H9 (cell line): ENCODE measurements at regions not wholly inside any gene's neighbourhood (a gene's known extent, or its start where the extent isn't known, plus 50 kb on each side); places are given as distances from the start of the nearest gene placed in this dataset.

Experiments used
- DNase-seq: peaks from one replicate; pipeline ENCODE4 v3.0.0-alpha.2; 2017
- H2AFZ ChIP-seq: one replicate; pipeline ENCODE4 v1.6.1; 2013; ENCODE audit warnings: mild to moderate bottlenecking, low read length, control low read depth, moderate library complexity
- H2AK5ac ChIP-seq: 2 replicates; pipeline ENCODE4 v1.6.1; 2013; ENCODE audit warnings: low read length, control low read depth, mixed read lengths; ENCODE audit not compliant: insufficient read length
- H2BK120ac ChIP-seq: one replicate; pipeline ENCODE4 v1.6.1; 2013; ENCODE audit warnings: low read depth, mild to moderate bottlenecking, low read length, control low read depth, inconsistent platforms; ENCODE audit not compliant: poor library complexity, severe bottlenecking
- H2BK12ac ChIP-seq: 2 replicates; pipeline ENCODE4 v1.6.1; 2013; ENCODE audit warnings: low read length, control low read depth, mixed read lengths, low read depth; ENCODE audit not compliant: insufficient read length
- H2BK15ac ChIP-seq: 2 replicates; pipeline ENCODE4 v1.6.1; 2013; ENCODE audit warnings: low read depth, low read length, control low read depth
- H2BK20ac ChIP-seq: one replicate; pipeline ENCODE4 v1.6.1; 2013; ENCODE audit warnings: low read depth, mild to moderate bottlenecking, low read length, control low read depth, inconsistent platforms; ENCODE audit not compliant: poor library complexity, severe bottlenecking
- H2BK5ac ChIP-seq: 2 replicates; pipeline ENCODE4 v1.6.1; 2013; ENCODE audit warnings: low read length, control low read depth, mixed read lengths; ENCODE audit not compliant: insufficient read length
- H3K14ac ChIP-seq: 2 replicates; pipeline ENCODE4 v1.6.1; 2013; ENCODE audit warnings: low read length, control low read depth; ENCODE audit not compliant: insufficient read depth
- H3K18ac ChIP-seq: 2 replicates; pipeline ENCODE4 v1.6.1; 2013; ENCODE audit warnings: low read depth, mild to moderate bottlenecking, mixed read lengths, low read length, control low read depth; ENCODE audit not compliant: insufficient read length
- H3K23ac ChIP-seq: 2 replicates; pipeline ENCODE4 v1.6.1; 2013; ENCODE audit warnings: low read length, control low read depth, mixed read lengths, low read depth; ENCODE audit not compliant: insufficient read length
- H3K23me2 ChIP-seq: 2 replicates; pipeline ENCODE4 v1.6.1; 2013; ENCODE audit warnings: low read depth, mild to moderate bottlenecking, mixed read lengths, low read length, control low read depth; ENCODE audit not compliant: insufficient read length, poor library complexity, severe bottlenecking
- H3K27ac ChIP-seq: 2 replicates; pipeline ENCODE4 v1.5.1; 2013; ENCODE audit warnings: low read length, control low read depth, mixed read lengths, low read depth; ENCODE audit not compliant: insufficient read length
- H3K27me3 ChIP-seq: 2 replicates; pipeline ENCODE4 v1.6.1; 2013; ENCODE audit warnings: low read length, control low read depth, inconsistent platforms; ENCODE audit not compliant: insufficient read depth
- H3K4ac ChIP-seq: 2 replicates; pipeline ENCODE4 v1.6.1; 2013; ENCODE audit warnings: low read depth, mild to moderate bottlenecking, control low read depth, inconsistent platforms, low read length, moderate library complexity
- H3K4me1 ChIP-seq: 2 replicates; pipeline ENCODE4 v1.6.1; 2013; ENCODE audit warnings: low read length, control low read depth, inconsistent platforms; ENCODE audit not compliant: insufficient read depth
- H3K4me2 ChIP-seq: 2 replicates; pipeline ENCODE4 v1.6.1; 2013; ENCODE audit warnings: low read length, control low read depth, mixed read lengths; ENCODE audit not compliant: insufficient read length, insufficient read depth
- H3K56ac ChIP-seq: 2 replicates; pipeline ENCODE4 v1.6.1; 2013; ENCODE audit warnings: low read depth, mild to moderate bottlenecking, mixed read lengths, low read length, control low read depth; ENCODE audit not compliant: insufficient read length
- H3K79me1 ChIP-seq: 2 replicates; pipeline ENCODE4 v1.6.1; 2013; ENCODE audit warnings: low read depth, mild to moderate bottlenecking, moderate library complexity, low read length, control low read depth, inconsistent platforms; ENCODE audit not compliant: insufficient read depth, poor library complexity, severe bottlenecking
- H3K79me2 ChIP-seq: 2 replicates; pipeline ENCODE4 v1.6.1; 2013; ENCODE audit warnings: low read length, control low read depth, inconsistent platforms; ENCODE audit not compliant: insufficient read depth
- H3K9ac ChIP-seq: 2 replicates; pipeline ENCODE4 v1.6.1; 2013; ENCODE audit warnings: low read length, control low read depth, mixed read lengths; ENCODE audit not compliant: insufficient read length; ENCODE audit errors: extremely low read depth
- H3K9me3 ChIP-seq: one replicate; pipeline ENCODE4 v1.6.1; 2013; ENCODE audit warnings: low read depth, low read length, inconsistent platforms; ENCODE audit not compliant: control insufficient read depth
- H3T11ph ChIP-seq: one replicate; pipeline ENCODE4 v1.6.1; 2013; ENCODE audit warnings: mild to moderate bottlenecking, low read length, control low read depth, inconsistent platforms
- H4K20me1 ChIP-seq: one replicate; pipeline ENCODE4 v1.6.1; 2013; ENCODE audit not compliant: control insufficient read depth, insufficient read length, insufficient read depth
- H4K5ac ChIP-seq: 2 replicates; pipeline ENCODE4 v1.6.1; 2013; ENCODE audit warnings: low read depth, mild to moderate bottlenecking, mixed read lengths, low read length, control low read depth; ENCODE audit not compliant: insufficient read length
- H4K8ac ChIP-seq: replicated peaks from 2 replicates; pipeline ENCODE4 v1.6.1; 2013; ENCODE audit warnings: low read length, control low read depth, mixed read lengths, low read depth; ENCODE audit not compliant: insufficient read length
- H4K91ac ChIP-seq: 2 replicates; pipeline ENCODE4 v1.6.1; 2013; ENCODE audit warnings: low read depth, mild to moderate bottlenecking, moderate library complexity, mixed read lengths, low read length, control low read depth; ENCODE audit not compliant: insufficient read length
- H3K27ac Mint-ChIP-seq, 3 experiments: 2 replicates in 2 of 3; 3 replicates in 1 of 3; pipeline ENCODE4 v1.8.0; 2020 to 2021; ENCODE audit warnings: mixed read lengths in 3 of 3, mild to moderate bottlenecking in 1 of 3, moderate library complexity in 1 of 3
- H3K27me3 Mint-ChIP-seq: 2 replicates; pipeline ENCODE4 v1.8.0; 2021; ENCODE audit warnings: low read depth, mild to moderate bottlenecking, moderate library complexity, mixed read lengths
- H3K36me3 Mint-ChIP-seq, 3 experiments: 2 replicates in 2 of 3; 3 replicates in 1 of 3; pipeline ENCODE4 v1.8.0; 2020 to 2021; ENCODE audit warnings: low read depth in 3 of 3, mixed read lengths in 3 of 3; ENCODE audit not compliant: insufficient read depth in 1 of 3
- H3K4me1 Mint-ChIP-seq, 2 experiments: 2 replicates each; pipeline ENCODE4 v1.8.0; 2020; ENCODE audit warnings: mixed read lengths in 2 of 2
- H3K4me3 Mint-ChIP-seq, 2 experiments: 2 replicates in 1 of 2; 3 replicates in 1 of 2; pipeline ENCODE4 v1.8.0; 2020 to 2021; ENCODE audit warnings: mild to moderate bottlenecking in 2 of 2, mixed read lengths in 2 of 2, moderate library complexity in 1 of 2
- H3K9me3 Mint-ChIP-seq, 2 experiments: 2 replicates in 1 of 2; 3 replicates in 1 of 2; pipeline ENCODE4 v1.8.0; 2020; ENCODE audit warnings: mild to moderate bottlenecking in 2 of 2, mixed read lengths in 2 of 2, moderate library complexity in 1 of 2
- WGBS: extraction: QIAGEN DNeasy Blood & Tissue Kit; methylation state at CpG from one replicate; pipeline ENCODE4 v1.1.7; 2013; ENCODE audit warnings: missing lambda C conversion rate, low lambda C conversion rate, mixed read lengths; ENCODE audit not compliant: insufficient read length; ENCODE audit errors: extremely low coverage; 5-methylcytosine and 5-hydroxymethylcytosine counted together
- TF ChIP-seq, protein P1 (sequence below): fragments of 200-600 bp; sonication (generic); conservative IDR thresholded peaks from 3 replicates; pipeline ENCODE4 v1.8.0; 2021; ENCODE audit warnings: antibody characterized with exemption, mild to moderate bottlenecking

DNA sequence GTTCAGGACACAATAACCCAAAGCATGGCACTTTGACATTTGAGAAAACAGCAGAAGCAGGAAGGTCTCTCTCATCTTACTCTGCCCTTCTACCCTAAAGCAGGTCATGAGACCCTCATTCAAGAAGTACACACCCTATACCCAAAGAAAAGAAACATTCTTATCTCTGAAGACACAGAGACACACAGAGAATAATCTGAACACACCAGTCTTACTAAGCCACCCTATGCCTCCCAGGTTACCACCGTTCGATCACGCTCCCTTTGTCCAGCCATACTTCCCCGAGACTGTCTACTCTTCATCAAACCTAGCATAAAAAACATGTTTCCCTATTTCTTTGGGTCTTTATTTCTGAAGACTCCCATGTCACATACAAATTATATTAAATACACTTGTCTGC lies 66.5 kb upstream of the ANKRD10 start:
- Histone ChIP-seq H3K79me2 (no peaks in the 10 kb centered on the region), H2AFZ (no peak overlapping the region), H3K23ac (no peak overlapping the region), H2BK12ac (no peak overlapping the region), H4K5ac (no peak overlapping the region), H3K9ac (no peak overlapping the region), H4K20me1 (no peaks in the 10 kb centered on the region), H2BK20ac (no peak overlapping the region), H2AK5ac (no peak overlapping the region), H3K27ac (no peak overlapping the region), H3K4me1 (no peaks in the 10 kb centered on the region), H2BK120ac (no peak overlapping the region), H3K4me2 (no peak overlapping the region), H4K8ac (no peak overlapping the region), H3T11ph (no peak overlapping the region), H2BK15ac (no peak overlapping the region), H3K56ac (no peak overlapping the region), H3K14ac (no peak overlapping the region), H3K27me3 (no peaks in the 10 kb centered on the region), H3K79me1 (no peaks in the 10 kb centered on the region), H3K4ac (no peak overlapping the region), H4K91ac (no peak overlapping the region), H3K9me3 (no peaks in the 10 kb centered on the region), H3K18ac (no peak overlapping the region), H2BK5ac (no peak overlapping the region), H3K23me2 (no peaks in the 10 kb centered on the region)
- Mint-ChIP-seq H3K36me3 (no peaks in the 10 kb centered on the region; a peak in 1 of 7 replicates), H3K4me1 (0 out of 4 replicates have a peak, but pooled peaks cover 0 to 4% of the 10 kb centered on the region in 2 experiments), H3K27me3 (peaks cover 8% of the 10 kb centered on the region), H3K4me3 (no peak overlapping the region), H3K9me3 (peaks cover 6 to 8% of the 10 kb centered on the region in 2 experiments; a peak in 4 of 5 replicates), H3K27ac (no peak overlapping the region)
- no CpG with 5 or more reads among the region's 4 CpGs for WGBS
- no peak for DNase-seq
- TF ChIP-seq, protein P1, sequence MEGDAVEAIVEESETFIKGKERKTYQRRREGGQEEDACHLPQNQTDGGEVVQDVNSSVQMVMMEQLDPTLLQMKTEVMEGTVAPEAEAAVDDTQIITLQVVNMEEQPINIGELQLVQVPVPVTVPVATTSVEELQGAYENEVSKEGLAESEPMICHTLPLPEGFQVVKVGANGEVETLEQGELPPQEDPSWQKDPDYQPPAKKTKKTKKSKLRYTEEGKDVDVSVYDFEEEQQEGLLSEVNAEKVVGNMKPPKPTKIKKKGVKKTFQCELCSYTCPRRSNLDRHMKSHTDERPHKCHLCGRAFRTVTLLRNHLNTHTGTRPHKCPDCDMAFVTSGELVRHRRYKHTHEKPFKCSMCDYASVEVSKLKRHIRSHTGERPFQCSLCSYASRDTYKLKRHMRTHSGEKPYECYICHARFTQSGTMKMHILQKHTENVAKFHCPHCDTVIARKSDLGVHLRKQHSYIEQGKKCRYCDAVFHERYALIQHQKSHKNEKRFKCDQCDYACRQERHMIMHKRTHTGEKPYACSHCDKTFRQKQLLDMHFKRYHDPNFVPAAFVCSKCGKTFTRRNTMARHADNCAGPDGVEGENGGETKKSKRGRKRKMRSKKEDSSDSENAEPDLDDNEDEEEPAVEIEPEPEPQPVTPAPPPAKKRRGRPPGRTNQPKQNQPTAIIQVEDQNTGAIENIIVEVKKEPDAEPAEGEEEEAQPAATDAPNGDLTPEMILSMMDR: no peak
